SK-N-SH (cell line): ENCODE measurements at regions not wholly inside any gene's neighbourhood (a gene's known extent, or its start where the extent isn't known, plus 50 kb on each side); places are given as distances from the start of the nearest gene placed in this dataset.

Source experiments
- CHD2 ChIP-seq: fragments of 150-350 bp; IDR thresholded peaks from 2 replicates; pipeline ENCODE4 v1.6.1; 2018; ENCODE audit warnings: low read length; ENCODE audit not compliant: partially characterized antibody
- CTCF ChIP-seq: fragments of 200-600 bp; sonication (generic); IDR thresholded peaks from 2 replicates; pipeline ENCODE4 v1.6.1; 2017; ENCODE audit warnings: antibody characterized with exemption, mild to moderate bottlenecking, moderate library complexity
- EZH2phosphoT487 ChIP-seq: fragments of 200-600 bp; sonication (generic); IDR thresholded peaks from 2 replicates; pipeline ENCODE4 v1.6.1; 2017; ENCODE audit warnings: low read depth, mixed run types, mild to moderate bottlenecking, antibody characterized with exemption, moderate library complexity, borderline replicate concordance
- JUND ChIP-seq: IDR thresholded peaks from 2 replicates; pipeline ENCODE4 v1.4.0; 2012
- MAX ChIP-seq: IDR thresholded peaks from 2 replicates; pipeline ENCODE4 v1.4.0; 2012; ENCODE audit warnings: low read depth
- MXI1 ChIP-seq: IDR thresholded peaks from 2 replicates; pipeline ENCODE4 v1.6.1; 2012; ENCODE audit warnings: mild to moderate bottlenecking, low read depth, low read length, improper control_type of control experiment
- NFIC ChIP-seq: IDR thresholded peaks from 2 replicates; pipeline ENCODE4 v1.4.0; 2012; ENCODE audit warnings: borderline replicate concordance
- PBX3 ChIP-seq: IDR thresholded peaks from 2 replicates; pipeline ENCODE4; 2012
- RAD21 ChIP-seq: IDR thresholded peaks from 2 replicates; pipeline ENCODE4 v1.6.1; 2012; ENCODE audit warnings: mild to moderate bottlenecking, low read length
- REST ChIP-seq: IDR thresholded peaks from 2 replicates; pipeline ENCODE4 v1.6.1; 2012; ENCODE audit warnings: mild to moderate bottlenecking, low read depth, low read length, moderate library complexity
- SIN3A ChIP-seq: IDR thresholded peaks from 2 replicates; pipeline ENCODE4 v1.6.1; 2012; ENCODE audit warnings: low read depth, mild to moderate bottlenecking, low read length, moderate library complexity, borderline replicate concordance
- TAF1 ChIP-seq: IDR thresholded peaks from 2 replicates; pipeline ENCODE4 v1.6.1; 2012; ENCODE audit warnings: low read depth, mild to moderate bottlenecking, low read length, moderate library complexity, borderline replicate concordance
- USF2 ChIP-seq: fragments of 150-350 bp; IDR thresholded peaks from 2 replicates; pipeline ENCODE4 v1.6.1; 2017; ENCODE audit warnings: antibody characterized with exemption, low read length, low read depth, borderline replicate concordance
- YY1 ChIP-seq: IDR thresholded peaks from 2 replicates; pipeline ENCODE4 v1.4.0; 2012; ENCODE audit warnings: low read depth, mild to moderate bottlenecking

- TF ChIP-seq PBX3, result no peak
- TF ChIP-seq CTCF, result no peak
- no peak for TF ChIP-seq EZH2phosphoT487
- no peak for TF ChIP-seq REST
- no peak for TF ChIP-seq MXI1
- TF ChIP-seq RAD21, result no peak
- no peak for TF ChIP-seq YY1
- no peak for TF ChIP-seq USF2
- TF ChIP-seq SIN3A, result no peak
- TF ChIP-seq NFIC, result no peak
- no peak for TF ChIP-seq MAX
- TF ChIP-seq JUND, result no peak
- no peak for TF ChIP-seq TAF1
- TF ChIP-seq CHD2, result no peak
Observed at GRCh38 chr13:81138353-81138980, 797.5 kb upstream of the SPRY2 start.
